ENCODE measurements at regions not wholly inside any gene's neighbourhood (a gene's known extent, or its start where the extent isn't known, plus 50 kb on each side); places are given as distances from the start of the nearest gene placed in this dataset.
"Not testable (repeated sequence)": the region's sequence is repeated elsewhere in the genome, so short reads cannot be mapped to it uniquely, and the experiment has no call there.

GRCh38 chr12:11534064-11534463, 115.4 kb upstream of the ETV6 start:
- intact Hi-C loops (cut with DNase I) = no loop called here
- no peak for DNase-seq (ENCODE audit: low spot score)

- intact Hi-C loops (cut with DNase I) = no loop called here
- no peak for DNase-seq (ENCODE audit: low spot score)
Measured at GRCh38 chr12:11535127-11535526, 114.3 kb upstream of the ETV6 start.

GRCh38 chr12:11539156-11539555, 110.3 kb upstream of the ETV6 start:
- DNase-seq (ENCODE audit: low spot score) = no peak
- intact Hi-C loops (cut with DNase I) = no loop called here

GRCh38 chr12:11540156-11540555, 109.3 kb upstream of the ETV6 start:
- intact Hi-C loops (cut with DNase I) = no loop called here
- DNase-seq (ENCODE audit: low spot score) = no peak

- intact Hi-C loops (cut with DNase I) = no loop called here
Measured at GRCh38 chr12:11540615-11541310, 108.7 kb upstream of the ETV6 start.

GRCh38 chr12:11542599-11542998, 106.9 kb upstream of the ETV6 start:
- intact Hi-C loops (cut with DNase I) = no loop called here
- no peak for DNase-seq (ENCODE audit: low spot score)

More at GRCh38 chr12:11540615-11541310, 108.7 kb upstream of the ETV6 start:
- no peak for DNase-seq (ENCODE audit: low spot score)

GRCh38 chr12:11543457-11544158, 105.9 kb upstream of the ETV6 start:
- intact Hi-C loops (cut with DNase I) = no loop called here
- DNase-seq (ENCODE audit: low spot score) = no peak

- intact Hi-C loops (cut with DNase I) = no loop called here
- no peak for DNase-seq (ENCODE audit: low spot score)
Measured at GRCh38 chr12:11545484-11546330, 103.8 kb upstream of the ETV6 start.

- DNase-seq (ENCODE audit: low spot score); intact Hi-C loops (cut with DNase I): not testable (repeated sequence)
Measured at GRCh38 chr12:11546582-11547270, 102.7 kb upstream of the ETV6 start.

- DNase-seq (ENCODE audit: low spot score); intact Hi-C loops (cut with DNase I): not testable (repeated sequence)
Measured at GRCh38 chr12:11547271-11547646, 102.2 kb upstream of the ETV6 start.

- intact Hi-C loops (cut with DNase I) = no loop called here
- no peak for DNase-seq (ENCODE audit: low spot score)
Measured at GRCh38 chr12:11549119-11549518, 100.4 kb upstream of the ETV6 start.

- intact Hi-C loops (cut with DNase I) = no loop called here
- no peak for DNase-seq (ENCODE audit: low spot score)
Measured at GRCh38 chr12:11553871-11554533, 95.5 kb upstream of the ETV6 start.

GRCh38 chr12:11555195-11555594, 94.3 kb upstream of the ETV6 start:
- intact Hi-C loops (cut with DNase I) = no loop called here
- DNase-seq (ENCODE audit: low spot score) = no peak

- intact Hi-C loops (cut with DNase I) = no loop called here
- no peak for DNase-seq (ENCODE audit: low spot score)
Measured at GRCh38 chr12:11555743-11556625, 93.5 kb upstream of the ETV6 start.

- intact Hi-C loops (cut with DNase I) = no loop called here
Measured at GRCh38 chr12:11556682-11557081, 92.8 kb upstream of the ETV6 start.

GRCh38 chr12:11559626-11560340, 89.7 kb upstream of the ETV6 start:
- DNase-seq (ENCODE audit: low spot score) = no peak
- intact Hi-C loops (cut with DNase I) = no loop called here

More at GRCh38 chr12:11556682-11557081, 92.8 kb upstream of the ETV6 start:
- no peak for DNase-seq (ENCODE audit: low spot score)

- DNase-seq (ENCODE audit: low spot score) = no peak
- intact Hi-C loops (cut with DNase I) = no loop called here
Measured at GRCh38 chr12:11561411-11561810, 88.1 kb upstream of the ETV6 start.

Measured in cardiac septum (tissue), 1 donor.